HG02588 (cell line): ENCODE measurements at regions not wholly inside any gene's neighbourhood (a gene's known extent, or its start where the extent isn't known, plus 50 kb on each side); places are given as distances from the start of the nearest gene placed in this dataset.
"Not testable (repeated sequence)": the region's sequence is repeated elsewhere in the genome, so short reads cannot be mapped to it uniquely, and the experiment has no call there.

ENCODE experiments used
- ATAC-seq: cut with Tn5 transposase; IDR thresholded peaks from one replicate; pipeline ENCODE4 v1.9.1; 2021; ENCODE audit warnings: mild to moderate bottlenecking, moderate library complexity; ENCODE audit not compliant: unreplicated experiment

GRCh38 chr3:115381931-115382330, 234.8 kb upstream of the ZBTB20 start:
- ATAC-seq, result no peak

GRCh38 chr3:115384381-115384780, 237.3 kb upstream of the ZBTB20 start:
- ATAC-seq, result no peak

GRCh38 chr3:115385774-115386730, 237.3 kb upstream of the GAP43 start:
- no peak for ATAC-seq

GRCh38 chr3:115388166-115388565, 235.1 kb upstream of the GAP43 start:
- no peak for ATAC-seq

GRCh38 chr3:115388811-115389210, 234.5 kb upstream of the GAP43 start:
- ATAC-seq, result no peak

GRCh38 chr3:115396801-115397200, 226.5 kb upstream of the GAP43 start:
- no peak for ATAC-seq

GRCh38 chr3:115397433-115397832, 225.9 kb upstream of the GAP43 start:
- ATAC-seq, result no peak

GRCh38 chr3:115398506-115398905, 224.8 kb upstream of the GAP43 start:
- ATAC-seq, result no peak

GRCh38 chr3:115399750-115400149, 223.6 kb upstream of the GAP43 start:
- ATAC-seq, result no peak

GRCh38 chr3:115401298-115401697, 222.0 kb upstream of the GAP43 start:
- no peak for ATAC-seq

- ATAC-seq, result no peak
Measured at GRCh38 chr3:115401851-115402501, 221.3 kb upstream of the GAP43 start.

- no peak for ATAC-seq
Measured at GRCh38 chr3:115402651-115403050, 220.7 kb upstream of the GAP43 start.

- no peak for ATAC-seq
Measured at GRCh38 chr3:115403786-115404185, 219.5 kb upstream of the GAP43 start.

- no peak for ATAC-seq
Measured at GRCh38 chr3:115409596-115409995, 213.7 kb upstream of the GAP43 start.

GRCh38 chr3:115414610-115415009, 208.7 kb upstream of the GAP43 start:
- not testable (repeated sequence) for ATAC-seq

GRCh38 chr3:115415246-115415996, 207.9 kb upstream of the GAP43 start:
- ATAC-seq, result no peak

- no peak for ATAC-seq
Measured at GRCh38 chr3:115418583-115418982, 204.7 kb upstream of the GAP43 start.

GRCh38 chr3:115420086-115420485, 203.2 kb upstream of the GAP43 start:
- ATAC-seq, result no peak

GRCh38 chr3:115423170-115423569, 200.1 kb upstream of the GAP43 start:
- no peak for ATAC-seq

GRCh38 chr3:115428841-115429240, 194.5 kb upstream of the GAP43 start:
- ATAC-seq, result no peak

GRCh38 chr3:115436767-115437301, 186.5 kb upstream of the GAP43 start:
- no peak for ATAC-seq
